WI38 (cell line): ENCODE measurements at regions not wholly inside any gene's neighbourhood (a gene's known extent, or its start where the extent isn't known, plus 50 kb on each side); places are given as distances from the start of the nearest gene placed in this dataset.

Experiments
- H3K4me3 ChIP-seq: 2 replicates; pipeline ENCODE4 v1.5.1; 2011; ENCODE audit warnings: low read depth, mild to moderate bottlenecking, control low read depth, low read length
- CTCF ChIP-seq: IDR thresholded peaks from 2 replicates; pipeline ENCODE4 v1.5.1; 2012; ENCODE audit warnings: low read depth, mild to moderate bottlenecking, control low read depth, low read length

GRCh38 chr3:20809356-20809755 lies 623.4 kb upstream of the SGO1 start:
- no peak overlapping the region for H3K4me3 ChIP-seq
- TF ChIP-seq CTCF = no peak

GRCh38 chr3:20808864-20809263 lies 622.9 kb upstream of the SGO1 start:
- H3K4me3 ChIP-seq = no peak overlapping the region
- no peak for TF ChIP-seq CTCF

- no peak for TF ChIP-seq CTCF
- H3K4me3 ChIP-seq = no peak overlapping the region
Measured at GRCh38 chr3:20798666-20799065, 612.7 kb upstream of the SGO1 start.

GRCh38 chr3:20787005-20787404 lies 601.0 kb upstream of the SGO1 start:
- no peak overlapping the region for H3K4me3 ChIP-seq
- no peak for TF ChIP-seq CTCF

GRCh38 chr3:20776692-20777091 lies 590.7 kb upstream of the SGO1 start:
- no peak for TF ChIP-seq CTCF
- H3K4me3 ChIP-seq = no peak overlapping the region

GRCh38 chr3:20776286-20776685 lies 590.3 kb upstream of the SGO1 start:
- no peak overlapping the region for H3K4me3 ChIP-seq
- no peak for TF ChIP-seq CTCF

GRCh38 chr3:20773320-20773984 lies 587.4 kb upstream of the SGO1 start:
- no peak overlapping the region for H3K4me3 ChIP-seq
- no peak for TF ChIP-seq CTCF
